ENCODE measurements at regions not wholly inside any gene's neighbourhood (a gene's known extent, or its start where the extent isn't known, plus 50 kb on each side); places are given as distances from the start of the nearest gene placed in this dataset.

DNA sequence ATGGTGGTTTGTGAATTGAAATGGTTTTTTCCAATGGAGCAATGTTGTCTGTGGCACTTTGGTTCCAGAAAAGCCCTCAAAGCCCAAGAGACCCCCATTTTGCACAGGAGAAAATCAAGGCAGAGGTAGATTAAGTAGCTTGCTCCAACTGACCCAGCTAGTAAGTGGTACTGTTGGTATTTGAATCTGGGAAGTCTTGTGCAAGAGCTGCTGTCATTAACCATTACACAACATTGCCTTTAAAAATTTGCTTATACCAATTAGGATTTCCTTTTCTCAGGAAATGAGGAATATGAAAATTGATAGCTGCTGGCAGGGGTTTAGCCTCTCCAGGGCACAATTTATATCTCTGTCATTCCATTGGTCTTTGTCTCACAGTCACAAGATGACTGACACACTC is 102.4 kb upstream of the UBE3A start:
- no peaks in the 10 kb centered on the region for H3K79me2 ChIP-seq (ENCODE audit: insufficient read depth, low read length)
- H3K36me3 ChIP-seq (ENCODE audit: insufficient read depth, low read length): no peaks in the 10 kb centered on the region
- no peak overlapping the region for H3K27ac ChIP-seq (ENCODE audit: low read length)
- TF ChIP-seq, protein P1, sequence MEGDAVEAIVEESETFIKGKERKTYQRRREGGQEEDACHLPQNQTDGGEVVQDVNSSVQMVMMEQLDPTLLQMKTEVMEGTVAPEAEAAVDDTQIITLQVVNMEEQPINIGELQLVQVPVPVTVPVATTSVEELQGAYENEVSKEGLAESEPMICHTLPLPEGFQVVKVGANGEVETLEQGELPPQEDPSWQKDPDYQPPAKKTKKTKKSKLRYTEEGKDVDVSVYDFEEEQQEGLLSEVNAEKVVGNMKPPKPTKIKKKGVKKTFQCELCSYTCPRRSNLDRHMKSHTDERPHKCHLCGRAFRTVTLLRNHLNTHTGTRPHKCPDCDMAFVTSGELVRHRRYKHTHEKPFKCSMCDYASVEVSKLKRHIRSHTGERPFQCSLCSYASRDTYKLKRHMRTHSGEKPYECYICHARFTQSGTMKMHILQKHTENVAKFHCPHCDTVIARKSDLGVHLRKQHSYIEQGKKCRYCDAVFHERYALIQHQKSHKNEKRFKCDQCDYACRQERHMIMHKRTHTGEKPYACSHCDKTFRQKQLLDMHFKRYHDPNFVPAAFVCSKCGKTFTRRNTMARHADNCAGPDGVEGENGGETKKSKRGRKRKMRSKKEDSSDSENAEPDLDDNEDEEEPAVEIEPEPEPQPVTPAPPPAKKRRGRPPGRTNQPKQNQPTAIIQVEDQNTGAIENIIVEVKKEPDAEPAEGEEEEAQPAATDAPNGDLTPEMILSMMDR (IDR thresholded peaks at IDR 0.05; ENCODE audit: borderline replicate concordance, extremely low read depth, low read length, poor library complexity, severe bottlenecking): no peak
- no peak for TF ChIP-seq EZH2 (IDR thresholded peaks at IDR 0.05; ENCODE audit: borderline replicate concordance, low read depth, low read length, severe bottlenecking)
- ATAC-seq (ENCODE audit: insufficient read depth, low read depth) (no peak), DNase-seq (no peak)
- H3K9ac ChIP-seq (ENCODE audit: low read depth, low read length): no peak overlapping the region
- no peaks in the 10 kb centered on the region for H3K27me3 ChIP-seq (ENCODE audit: insufficient read depth, low read length, poor library complexity)
- H4K20me1 ChIP-seq (ENCODE audit: insufficient read depth, low read length): no peaks in the 10 kb centered on the region
- no peak overlapping the region for H2AFZ ChIP-seq (ENCODE audit: low read depth, low read length)
- H3K9me3 ChIP-seq (ENCODE audit: insufficient read depth, low read length, severe bottlenecking): no peaks in the 10 kb centered on the region
- no peaks in the 10 kb centered on the region for H3K4me1 ChIP-seq (ENCODE audit: insufficient read depth, low read length)
- no peak overlapping the region for H3K4me3 ChIP-seq (ENCODE audit: low read depth in 1 of 2, low read length in 2 of 2)
- H3K4me2 ChIP-seq (ENCODE audit: insufficient read depth, low read length): no peak overlapping the region

DNA sequence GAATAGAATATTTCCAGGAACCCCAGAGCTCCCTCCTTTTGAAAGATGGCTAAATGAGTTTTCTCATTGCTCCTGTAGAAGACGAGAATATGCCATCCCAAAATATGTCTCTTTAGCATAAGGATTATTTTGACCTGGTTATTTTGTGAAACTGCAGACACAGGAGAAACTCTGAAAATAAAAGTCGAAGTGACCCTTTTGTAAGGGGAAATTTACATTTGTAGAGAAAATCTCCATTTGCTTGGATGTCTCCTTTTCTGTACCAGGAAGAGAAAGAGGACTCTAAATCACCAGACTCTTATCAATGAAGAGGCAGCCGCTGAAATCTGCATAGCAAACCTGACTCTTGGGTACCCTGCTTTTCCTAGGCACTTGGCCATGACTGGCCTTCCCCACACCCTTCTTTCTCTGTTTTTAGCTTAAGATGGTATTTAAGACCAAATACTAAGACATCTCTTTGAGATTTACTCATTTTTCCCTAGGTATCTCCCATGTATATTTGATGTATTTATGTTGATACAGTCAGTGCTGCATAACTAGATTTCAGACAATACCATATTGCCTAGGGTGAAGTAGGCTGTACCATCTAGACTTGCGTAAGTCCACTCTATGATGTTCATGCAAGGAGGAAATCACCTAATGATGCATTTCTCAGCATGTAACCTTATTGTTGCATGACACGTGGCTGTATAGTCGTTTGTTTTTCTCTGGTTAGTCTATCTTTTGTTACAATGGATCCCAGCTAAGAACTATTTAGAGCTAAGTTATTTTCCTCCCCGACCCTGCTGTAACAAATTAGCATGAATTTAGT is 98.2 kb upstream of the UBE3A start:
- H3K79me2 ChIP-seq (ENCODE audit: insufficient read depth, low read length): no peaks in the 10 kb centered on the region
- H3K36me3 ChIP-seq (ENCODE audit: insufficient read depth, low read length): no peaks in the 10 kb centered on the region
- ATAC-seq (ENCODE audit: insufficient read depth, low read depth): no peak
- no peaks in the 10 kb centered on the region for H4K20me1 ChIP-seq (ENCODE audit: insufficient read depth, low read length)
- H2AFZ ChIP-seq (ENCODE audit: low read depth, low read length): no peak overlapping the region
- H3K27me3 ChIP-seq (ENCODE audit: insufficient read depth, low read length, poor library complexity): no peaks in the 10 kb centered on the region
- TF ChIP-seq, protein P1 (IDR thresholded peaks at IDR 0.05; ENCODE audit: borderline replicate concordance, extremely low read depth, low read length, poor library complexity, severe bottlenecking): no peak
- no peak for TF ChIP-seq EZH2 (IDR thresholded peaks at IDR 0.05; ENCODE audit: borderline replicate concordance, low read depth, low read length, severe bottlenecking)
- no peak overlapping the region for H3K4me2 ChIP-seq (ENCODE audit: insufficient read depth, low read length)
- no peak overlapping the region for H3K9ac ChIP-seq (ENCODE audit: low read depth, low read length)
- no peaks in the 10 kb centered on the region for H3K4me1 ChIP-seq (ENCODE audit: insufficient read depth, low read length)
- no peak overlapping the region for H3K4me3 ChIP-seq (ENCODE audit: low read depth in 1 of 2, low read length in 2 of 2)
- no peak overlapping the region for H3K27ac ChIP-seq (ENCODE audit: low read length)
- H3K9me3 ChIP-seq (ENCODE audit: insufficient read depth, low read length, severe bottlenecking): no peaks in the 10 kb centered on the region
- no peak for DNase-seq

DNA sequence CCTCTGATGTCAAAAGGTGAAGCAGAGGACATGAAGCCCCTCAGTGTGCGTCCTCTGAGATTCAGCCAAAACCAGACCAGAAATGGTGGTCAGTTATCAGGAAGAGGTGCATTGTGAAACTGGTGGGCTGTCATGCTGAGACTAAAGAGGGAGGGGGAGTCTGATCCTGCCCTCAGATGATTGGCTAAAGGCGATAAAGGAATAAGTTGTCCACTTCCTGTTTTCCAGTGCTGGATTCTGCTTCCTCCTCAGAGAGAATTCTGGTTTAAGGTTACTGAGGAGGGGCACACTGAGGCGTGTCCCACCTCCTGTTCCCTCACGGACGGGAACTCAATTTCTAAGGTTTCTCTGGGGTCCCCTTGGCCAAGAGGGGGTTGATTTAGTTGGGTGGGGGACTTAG is 97.0 kb upstream of the UBE3A start:
- H3K27me3 ChIP-seq (ENCODE audit: insufficient read depth, low read length, poor library complexity): no peaks in the 10 kb centered on the region
- no peak overlapping the region for H3K9ac ChIP-seq (ENCODE audit: low read depth, low read length)
- DNase-seq (no peak), ATAC-seq (ENCODE audit: insufficient read depth, low read depth) (no peak)
- H3K27ac ChIP-seq (ENCODE audit: low read length): no peak overlapping the region
- no peak overlapping the region for H3K4me3 ChIP-seq (ENCODE audit: low read depth in 1 of 2, low read length in 2 of 2)
- no peak overlapping the region for H3K4me2 ChIP-seq (ENCODE audit: insufficient read depth, low read length)
- no peaks in the 10 kb centered on the region for H3K9me3 ChIP-seq (ENCODE audit: insufficient read depth, low read length, severe bottlenecking)
- H4K20me1 ChIP-seq (ENCODE audit: insufficient read depth, low read length): no peaks in the 10 kb centered on the region
- no peaks in the 10 kb centered on the region for H3K79me2 ChIP-seq (ENCODE audit: insufficient read depth, low read length)
- H2AFZ ChIP-seq (ENCODE audit: low read depth, low read length): no peak overlapping the region
- no peaks in the 10 kb centered on the region for H3K36me3 ChIP-seq (ENCODE audit: insufficient read depth, low read length)
- no peaks in the 10 kb centered on the region for H3K4me1 ChIP-seq (ENCODE audit: insufficient read depth, low read length)
- TF ChIP-seq, protein P1 (IDR thresholded peaks at IDR 0.05; ENCODE audit: borderline replicate concordance, extremely low read depth, low read length, poor library complexity, severe bottlenecking): no peak
- no peak for TF ChIP-seq EZH2 (IDR thresholded peaks at IDR 0.05; ENCODE audit: borderline replicate concordance, low read depth, low read length, severe bottlenecking)
